ENCODE measurements at regions not wholly inside any gene's neighbourhood (a gene's known extent, or its start where the extent isn't known, plus 50 kb on each side); places are given as distances from the start of the nearest gene placed in this dataset.

GRCh38 chr5:115467628-115468027 is 76.9 kb downstream of the FEM1C start:
- no peak for TF ChIP-seq POLR2AphosphoS5 (IDR thresholded peaks at IDR 0.05)
- no peak for TF ChIP-seq POLR2A (IDR thresholded peaks at IDR 0.05)
- TF ChIP-seq CTCF (IDR thresholded peaks at IDR 0.05): no peak
- TF ChIP-seq EP300 (IDR thresholded peaks at IDR 0.05): no peak
